Mucosa of stomach (tissue), 1 donor: ENCODE measurements at regions not wholly inside any gene's neighbourhood (a gene's known extent, or its start where the extent isn't known, plus 50 kb on each side); places are given as distances from the start of the nearest gene placed in this dataset.

Experiments
- H3K27me3 ChIP-seq: one replicate; pipeline ENCODE4 v1.7.0; 2013; ENCODE audit warnings: mild to moderate bottlenecking, low read length; ENCODE audit not compliant: control insufficient read depth, insufficient read depth
- H3K36me3 ChIP-seq: one replicate; pipeline ENCODE4 v1.7.0; 2013; ENCODE audit warnings: low read length; ENCODE audit not compliant: control insufficient read depth, insufficient read depth
- H3K4me1 ChIP-seq: one replicate; pipeline ENCODE4 v1.7.0; 2013; ENCODE audit warnings: mild to moderate bottlenecking, low read length; ENCODE audit not compliant: control insufficient read depth, insufficient read depth
- H3K4me3 ChIP-seq: one replicate; pipeline ENCODE4 v1.7.0; 2013; ENCODE audit warnings: low read length
- H3K9ac ChIP-seq: one replicate; pipeline ENCODE4 v1.7.0; 2013; ENCODE audit warnings: mild to moderate bottlenecking, low read length, moderate library complexity
- H3K9me3 ChIP-seq: one replicate; pipeline ENCODE4 v1.7.0; 2013; ENCODE audit warnings: mild to moderate bottlenecking, low read length, moderate library complexity; ENCODE audit not compliant: control insufficient read depth
- donor health status: Pancreatic carcinoma.

DNA sequence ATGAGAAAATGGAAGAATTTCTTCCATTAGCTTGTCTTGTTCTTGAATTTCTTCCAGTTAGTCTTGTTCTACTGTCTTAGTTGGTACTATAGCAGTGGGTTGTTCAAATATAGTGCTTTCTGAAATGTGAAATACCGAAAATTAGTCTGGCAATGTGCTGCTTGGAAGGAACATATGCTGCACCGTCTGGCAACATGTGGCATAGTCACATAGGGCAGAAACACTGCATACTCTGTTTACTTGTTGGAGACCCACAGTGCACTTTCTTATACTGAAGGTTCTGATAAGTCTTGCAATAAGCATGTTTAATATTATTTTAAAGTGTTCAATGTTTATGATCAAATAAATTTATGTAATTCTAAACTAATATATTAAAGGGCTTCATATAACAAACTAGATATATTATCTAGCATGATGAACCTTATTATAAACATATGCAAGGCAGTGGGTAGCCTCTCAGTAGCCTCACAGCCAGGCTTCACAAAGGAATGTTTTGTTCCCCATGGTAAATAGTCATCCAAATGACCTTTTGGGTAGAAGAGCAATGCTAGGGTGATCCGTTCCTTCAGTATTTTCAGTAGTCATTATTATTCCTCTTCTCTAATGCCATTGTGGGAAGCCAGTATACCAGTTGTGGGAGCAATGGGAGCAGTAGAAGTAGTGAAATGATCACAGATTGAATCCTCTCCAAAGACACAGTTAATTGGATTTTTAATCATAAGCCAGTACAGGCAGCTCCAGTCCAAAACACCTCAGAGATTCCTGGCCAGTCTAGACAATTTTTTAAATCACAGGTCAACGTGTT lies 1106.7 kb downstream of the DTWD2 start:
- Histone ChIP-seq H3K27me3 (no peaks in the 10 kb centered on the region), H3K36me3 (no peaks in the 10 kb centered on the region), H3K9ac (no peak overlapping the region), H3K9me3 (no peaks in the 10 kb centered on the region), H3K4me1 (no peaks in the 10 kb centered on the region), H3K4me3 (no peak overlapping the region)

DNA sequence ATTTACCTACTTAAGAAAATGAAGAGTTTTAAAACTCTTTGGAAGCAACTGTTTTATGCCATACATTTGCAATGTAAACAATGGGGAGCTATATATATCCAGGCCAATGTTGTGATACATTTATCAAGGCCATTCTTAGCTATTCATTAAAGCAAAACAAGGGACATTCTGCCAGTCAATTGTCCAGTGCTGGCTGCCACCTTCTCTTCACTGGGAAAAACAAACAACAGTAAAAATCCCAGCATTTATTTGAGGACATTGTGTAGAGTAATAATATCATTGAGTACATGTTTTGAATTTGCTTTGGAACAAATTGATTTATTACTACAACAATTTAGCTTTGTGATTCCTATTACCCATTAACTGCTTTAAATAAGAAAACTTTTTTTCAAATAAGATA lies 1107.4 kb downstream of the DTWD2 start:
- no peaks in the 10 kb centered on the region for H3K27me3 ChIP-seq
- H3K9ac ChIP-seq: no peak overlapping the region
- H3K4me1 ChIP-seq: no peaks in the 10 kb centered on the region
- no peaks in the 10 kb centered on the region for H3K36me3 ChIP-seq
- no peak overlapping the region for H3K4me3 ChIP-seq
- no peaks in the 10 kb centered on the region for H3K9me3 ChIP-seq

DNA sequence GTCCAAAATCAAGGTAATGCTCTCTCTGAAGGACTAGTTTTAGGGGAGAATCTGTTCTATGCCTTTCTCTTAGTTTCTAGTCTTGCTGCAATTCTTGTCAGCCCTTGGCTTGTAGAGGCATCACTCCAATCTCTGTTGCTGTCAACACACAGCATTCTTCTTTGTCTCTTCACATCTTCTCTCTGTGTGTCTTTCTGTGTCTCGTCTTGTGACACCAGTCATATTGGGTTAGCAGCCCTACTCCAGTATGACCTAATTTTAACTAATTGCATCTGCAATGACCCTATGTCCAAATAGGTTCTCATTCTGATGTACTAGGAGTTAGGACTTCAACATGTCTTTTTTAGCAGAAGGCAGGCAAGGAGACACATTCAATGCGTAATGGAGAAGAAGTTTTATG lies 1110.6 kb downstream of the DTWD2 start:
- Histone ChIP-seq H3K36me3 (no peaks in the 10 kb centered on the region), H3K9ac (no peak overlapping the region), H3K4me3 (no peak overlapping the region), H3K9me3 (no peaks in the 10 kb centered on the region), H3K4me1 (no peaks in the 10 kb centered on the region), H3K27me3 (no peaks in the 10 kb centered on the region)

DNA sequence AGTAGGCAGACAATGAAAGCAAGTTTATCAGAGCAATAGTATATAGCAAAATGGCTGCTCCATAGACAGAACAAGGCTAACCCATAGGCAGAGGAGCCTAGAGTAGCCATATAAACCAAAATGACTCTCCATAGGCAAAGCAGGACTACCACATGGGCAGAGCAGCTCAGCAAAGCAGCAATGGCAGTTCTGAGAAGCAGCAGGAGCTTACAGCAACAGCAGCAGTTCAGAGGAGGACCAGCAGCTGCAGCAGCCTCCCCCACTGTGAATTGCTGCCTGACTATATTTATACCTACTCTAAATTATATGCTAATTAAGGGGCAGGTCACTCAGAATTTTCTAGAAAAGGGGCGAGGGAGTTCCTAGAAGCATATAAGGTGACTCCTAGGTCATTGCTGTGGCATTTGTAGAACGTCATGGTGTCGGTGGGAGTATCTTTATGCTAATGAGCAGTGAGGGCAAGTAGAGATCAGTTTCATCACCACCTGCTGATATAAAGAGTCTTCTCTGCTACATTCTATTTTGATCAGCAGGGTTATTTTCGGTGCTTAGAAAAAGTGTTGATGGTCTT lies 1115.5 kb downstream of the DTWD2 start:
- Histone ChIP-seq H3K27me3 (no peaks in the 10 kb centered on the region), H3K36me3 (no peaks in the 10 kb centered on the region), H3K9ac (no peak overlapping the region), H3K4me3 (no peak overlapping the region), H3K9me3 (no peaks in the 10 kb centered on the region), H3K4me1 (no peaks in the 10 kb centered on the region)

DNA sequence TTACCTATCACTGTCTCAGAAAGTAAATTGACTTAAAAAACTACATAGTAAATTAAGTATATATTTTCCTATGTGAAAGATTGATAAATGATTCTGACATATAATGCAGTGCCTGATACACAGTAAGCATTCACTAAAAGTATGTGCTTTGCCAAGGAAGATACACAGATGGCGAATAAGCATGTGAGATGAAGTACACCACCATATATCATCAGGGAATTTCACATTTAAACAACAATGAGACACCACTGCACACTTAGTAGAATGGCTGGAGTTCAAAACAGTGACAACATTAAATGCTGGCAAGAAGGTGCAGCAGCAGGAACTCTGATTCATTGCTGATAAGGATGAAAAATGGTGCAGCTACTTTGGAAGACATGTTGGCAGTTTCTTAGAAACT lies 1118.8 kb downstream of the DTWD2 start:
- Histone ChIP-seq H3K9me3 (no peaks in the 10 kb centered on the region), H3K27me3 (no peaks in the 10 kb centered on the region)

DNA sequence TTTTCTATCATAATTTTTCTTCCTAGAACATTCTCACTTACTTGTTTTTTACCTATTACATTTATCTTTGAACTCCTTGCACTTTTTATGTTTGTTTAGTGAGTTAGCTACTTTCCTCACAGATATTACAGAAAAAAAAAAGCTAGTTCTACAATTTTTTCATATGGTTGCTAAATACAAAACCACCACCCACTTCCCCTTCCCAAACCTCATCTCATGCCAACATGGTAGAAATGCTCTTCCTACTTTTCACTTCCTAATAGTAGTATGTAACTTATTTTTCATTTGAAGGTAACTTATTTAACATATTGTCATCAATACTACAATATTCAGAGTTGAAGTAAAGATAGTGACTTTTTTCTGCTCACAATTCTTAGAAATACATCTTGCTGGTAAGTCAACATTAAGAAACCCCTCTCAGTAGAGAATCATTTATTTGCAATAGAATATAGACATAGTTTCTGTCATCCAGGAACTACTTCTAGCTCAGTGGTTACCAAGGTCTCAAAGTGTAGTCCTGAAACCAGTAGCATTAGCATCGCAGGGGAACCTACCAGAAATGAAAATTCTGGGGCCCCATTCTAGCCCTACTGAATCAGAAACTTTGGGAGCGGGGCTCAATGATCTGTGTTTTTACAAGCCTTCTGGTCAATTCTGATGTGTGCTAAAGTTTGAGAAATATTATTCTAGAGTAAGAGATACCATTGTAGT lies 1124.6 kb downstream of the DTWD2 start:
- no peak overlapping the region for H3K4me3 ChIP-seq
- no peak overlapping the region for H3K9ac ChIP-seq
- no peaks in the 10 kb centered on the region for H3K9me3 ChIP-seq
- no peaks in the 10 kb centered on the region for H3K4me1 ChIP-seq
- no peaks in the 10 kb centered on the region for H3K27me3 ChIP-seq
- no peaks in the 10 kb centered on the region for H3K36me3 ChIP-seq

More for the DNA sequence above, 1118.8 kb downstream of the DTWD2 start:
- Histone ChIP-seq H3K4me3 (no peak overlapping the region), H3K4me1 (no peaks in the 10 kb centered on the region), H3K9ac (no peak overlapping the region), H3K36me3 (no peaks in the 10 kb centered on the region)

DNA sequence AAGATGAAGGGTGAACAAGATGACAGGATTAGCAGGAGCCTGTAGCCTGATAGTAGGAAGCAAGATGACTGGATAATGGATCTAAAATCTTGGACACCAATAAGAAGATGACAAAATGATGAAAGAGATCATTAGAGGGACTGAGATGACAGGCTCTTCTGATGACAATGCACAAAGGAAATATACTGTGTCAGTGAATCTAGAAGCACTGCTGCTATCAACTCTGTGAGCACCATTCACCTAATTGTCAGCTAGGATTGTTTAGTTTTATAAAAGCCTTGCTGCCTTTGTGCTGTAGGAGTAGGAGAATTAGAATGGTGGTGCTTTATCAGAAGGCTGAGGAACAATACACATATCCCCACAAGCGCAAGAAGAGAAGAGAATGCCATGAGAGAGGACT lies 1127.8 kb downstream of the DTWD2 start:
- Histone ChIP-seq H3K9me3 (no peaks in the 10 kb centered on the region), H3K36me3 (no peaks in the 10 kb centered on the region), H3K9ac (no peak overlapping the region), H3K4me1 (no peaks in the 10 kb centered on the region), H3K27me3 (no peaks in the 10 kb centered on the region), H3K4me3 (no peak overlapping the region)

DNA sequence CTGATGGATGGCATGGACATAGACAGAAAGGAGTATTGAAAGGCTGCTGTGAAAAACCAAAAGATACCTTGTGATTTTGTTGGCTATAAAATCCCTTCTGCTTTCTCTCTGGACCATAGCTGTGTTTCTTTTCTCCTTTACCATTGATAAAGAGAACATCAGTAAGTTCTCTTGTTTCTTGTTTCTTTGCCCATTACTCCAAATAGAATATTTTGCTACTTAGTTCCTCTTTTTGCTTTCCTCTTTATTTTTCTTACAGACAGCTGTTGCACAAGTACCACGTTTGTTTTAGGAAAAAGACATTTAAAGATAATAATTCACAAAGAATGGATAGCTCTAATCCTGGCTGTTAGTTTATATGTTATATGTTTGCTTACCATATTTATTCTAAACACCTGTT lies 1129.2 kb downstream of the DTWD2 start:
- no peak overlapping the region for H3K4me3 ChIP-seq
- H3K4me1 ChIP-seq: no peaks in the 10 kb centered on the region
- no peaks in the 10 kb centered on the region for H3K36me3 ChIP-seq
- H3K27me3 ChIP-seq: no peaks in the 10 kb centered on the region
- no peaks in the 10 kb centered on the region for H3K9me3 ChIP-seq
- no peak overlapping the region for H3K9ac ChIP-seq

DNA sequence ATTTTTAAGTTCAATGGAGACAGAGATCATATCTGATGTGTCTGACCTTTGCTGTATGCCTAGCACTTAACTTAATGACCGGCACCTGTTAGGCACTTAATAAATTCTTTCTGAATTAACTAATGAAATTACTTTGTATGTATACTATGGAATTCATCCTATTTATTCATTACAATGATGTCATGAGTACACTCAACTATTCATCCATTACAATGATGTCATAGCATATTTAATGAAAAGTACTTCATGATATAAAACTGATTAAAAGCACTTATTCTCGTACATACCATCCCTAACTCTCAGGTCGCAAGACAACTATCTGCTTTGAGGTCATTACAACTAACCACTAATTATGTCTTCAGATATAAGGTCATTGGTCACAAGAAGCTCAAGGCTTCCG lies 1131.6 kb downstream of the DTWD2 start:
- no peaks in the 10 kb centered on the region for H3K36me3 ChIP-seq
- no peak overlapping the region for H3K9ac ChIP-seq
- no peaks in the 10 kb centered on the region for H3K9me3 ChIP-seq
- H3K4me3 ChIP-seq: no peak overlapping the region
- H3K27me3 ChIP-seq: no peaks in the 10 kb centered on the region
- no peaks in the 10 kb centered on the region for H3K4me1 ChIP-seq

DNA sequence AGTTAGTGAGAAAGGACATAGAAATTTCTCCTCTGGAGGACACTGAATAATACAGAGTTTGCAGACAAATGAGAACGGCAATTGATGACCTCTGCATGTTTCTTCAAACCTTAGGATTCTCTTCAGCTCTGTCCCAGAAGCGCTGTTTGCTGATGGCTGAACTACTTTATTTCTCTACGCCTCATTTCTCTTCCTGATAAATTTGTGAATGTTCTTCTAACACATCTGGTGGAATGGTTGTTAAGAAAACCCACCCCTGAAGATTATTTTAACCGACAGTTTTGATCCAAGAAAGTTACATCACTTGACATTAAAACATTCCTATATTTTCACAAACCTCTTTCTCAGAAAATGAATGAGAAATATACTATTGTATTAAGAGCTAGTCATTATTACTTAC lies 1150.6 kb downstream of the DTWD2 start:
- Histone ChIP-seq H3K4me3 (no peak overlapping the region), H3K36me3 (no peaks in the 10 kb centered on the region), H3K27me3 (no peaks in the 10 kb centered on the region), H3K9ac (no peak overlapping the region), H3K9me3 (no peaks in the 10 kb centered on the region), H3K4me1 (no peaks in the 10 kb centered on the region)

DNA sequence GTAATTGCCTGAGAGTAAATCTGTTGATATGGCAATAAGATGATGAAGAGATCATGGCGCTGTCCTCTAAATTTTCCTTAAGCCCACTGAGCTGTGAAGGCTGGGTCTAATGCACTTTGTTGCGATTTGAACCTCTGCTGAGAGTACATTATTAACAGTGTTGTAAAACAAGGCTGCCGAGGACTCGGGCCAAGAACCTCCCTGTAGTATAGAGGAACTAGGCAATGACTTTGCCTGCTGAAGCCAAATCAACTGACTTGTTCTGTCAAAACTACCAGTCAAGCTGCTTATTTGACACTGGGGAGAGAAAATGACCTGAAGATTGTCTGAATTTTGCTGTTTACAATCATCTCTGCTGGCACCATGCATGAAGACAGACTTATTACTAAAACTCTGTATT lies 1154.7 kb downstream of the DTWD2 start:
- Histone ChIP-seq H3K9me3 (no peaks in the 10 kb centered on the region), H3K36me3 (no peaks in the 10 kb centered on the region), H3K4me3 (no peak overlapping the region), H3K4me1 (no peaks in the 10 kb centered on the region), H3K9ac (no peak overlapping the region), H3K27me3 (no peaks in the 10 kb centered on the region)

DNA sequence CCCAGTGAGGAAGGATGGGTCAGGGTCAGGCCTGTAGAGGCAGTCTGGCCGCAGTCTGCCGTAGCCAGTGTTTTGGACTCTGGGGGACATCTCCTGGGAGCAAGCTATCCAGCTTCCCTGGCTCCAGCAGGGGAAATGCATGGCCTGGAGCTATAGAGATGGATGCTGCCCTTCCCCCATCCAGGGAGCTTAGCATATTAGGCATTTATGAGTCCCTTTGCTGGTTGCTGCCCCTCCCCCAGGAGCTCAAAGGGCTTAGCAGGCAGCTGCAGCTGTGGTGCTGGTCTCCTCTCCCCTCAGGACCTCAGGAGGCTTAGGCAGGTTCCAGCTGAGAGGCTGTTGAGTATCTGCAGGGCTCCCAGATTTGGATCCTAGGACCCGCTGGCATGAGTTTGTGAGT lies 1158.7 kb downstream of the DTWD2 start:
- H3K9me3 ChIP-seq: no peaks in the 10 kb centered on the region

More for the DNA sequence above, 1158.7 kb downstream of the DTWD2 start:
- Histone ChIP-seq H3K36me3 (no peaks in the 10 kb centered on the region), H3K4me3 (no peak overlapping the region), H3K27me3 (no peaks in the 10 kb centered on the region), H3K4me1 (no peaks in the 10 kb centered on the region), H3K9ac (no peak overlapping the region)
